ENCODE measurements at regions not wholly inside any gene's neighbourhood (a gene's known extent, or its start where the extent isn't known, plus 50 kb on each side); places are given as distances from the start of the nearest gene placed in this dataset.

GRCh38 chr4:181432335-181432734 lies 810.9 kb upstream of the TENM3 start:
- no peak for TF ChIP-seq EZH2 (IDR thresholded peaks at IDR 0.05; ENCODE audit: borderline replicate concordance, low read depth, low read length, poor library complexity, severe bottlenecking)
- TF ChIP-seq, protein P1, sequence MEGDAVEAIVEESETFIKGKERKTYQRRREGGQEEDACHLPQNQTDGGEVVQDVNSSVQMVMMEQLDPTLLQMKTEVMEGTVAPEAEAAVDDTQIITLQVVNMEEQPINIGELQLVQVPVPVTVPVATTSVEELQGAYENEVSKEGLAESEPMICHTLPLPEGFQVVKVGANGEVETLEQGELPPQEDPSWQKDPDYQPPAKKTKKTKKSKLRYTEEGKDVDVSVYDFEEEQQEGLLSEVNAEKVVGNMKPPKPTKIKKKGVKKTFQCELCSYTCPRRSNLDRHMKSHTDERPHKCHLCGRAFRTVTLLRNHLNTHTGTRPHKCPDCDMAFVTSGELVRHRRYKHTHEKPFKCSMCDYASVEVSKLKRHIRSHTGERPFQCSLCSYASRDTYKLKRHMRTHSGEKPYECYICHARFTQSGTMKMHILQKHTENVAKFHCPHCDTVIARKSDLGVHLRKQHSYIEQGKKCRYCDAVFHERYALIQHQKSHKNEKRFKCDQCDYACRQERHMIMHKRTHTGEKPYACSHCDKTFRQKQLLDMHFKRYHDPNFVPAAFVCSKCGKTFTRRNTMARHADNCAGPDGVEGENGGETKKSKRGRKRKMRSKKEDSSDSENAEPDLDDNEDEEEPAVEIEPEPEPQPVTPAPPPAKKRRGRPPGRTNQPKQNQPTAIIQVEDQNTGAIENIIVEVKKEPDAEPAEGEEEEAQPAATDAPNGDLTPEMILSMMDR (conservative IDR thresholded peaks at IDR 0.05; ENCODE audit: low read depth, low read length) = no peak

DNA sequence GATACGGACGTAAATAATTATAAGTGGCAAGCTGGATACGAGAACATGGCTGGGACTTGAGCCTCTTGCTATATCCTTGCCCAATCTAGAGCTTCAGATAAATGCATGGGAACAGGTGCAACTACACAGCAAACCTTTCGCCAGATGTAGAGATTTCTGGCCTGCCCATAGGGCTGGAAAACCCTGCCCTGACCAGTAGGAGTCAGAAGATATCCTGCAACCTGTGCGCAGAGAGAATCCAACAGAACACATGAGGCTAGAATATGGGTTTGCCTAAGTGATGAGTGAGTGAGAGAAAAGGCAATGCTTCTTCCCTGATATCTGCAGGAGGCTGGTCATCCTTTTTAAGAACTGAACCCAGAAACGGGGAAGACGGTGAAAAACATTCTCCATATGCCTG lies 805.3 kb upstream of the TENM3 start:
- peaks cover 25% of the 10 kb centered on the region for H3K27me3 ChIP-seq (replicated peaks; ENCODE audit: insufficient read depth, low read depth, low read length, poor library complexity)
- H3K4me3 ChIP-seq (ENCODE audit: low read depth, low read length, poor library complexity, severe bottlenecking) = no peak overlapping the region
- TF ChIP-seq, protein P1 (conservative IDR thresholded peaks at IDR 0.05; ENCODE audit: low read depth, low read length) = no peak
- no peak for TF ChIP-seq EZH2 (IDR thresholded peaks at IDR 0.05; ENCODE audit: borderline replicate concordance, low read depth, low read length, poor library complexity, severe bottlenecking)
- POLR2A ChIA-PET (ENCODE audit: low non-redundant PET) = no interaction called here
- CTCF ChIA-PET = no interaction called here
- no peaks in the 10 kb centered on the region for H3K36me3 ChIP-seq (ENCODE audit: insufficient read depth, low read length, poor library complexity, severe bottlenecking)
- no peak overlapping the region for H3K27ac ChIP-seq (ENCODE audit: low read depth, low read length, poor library complexity, severe bottlenecking)
- H3K9me3 ChIP-seq (ENCODE audit: low read depth, low read length, poor library complexity, severe bottlenecking) = no peaks in the 10 kb centered on the region
- no peaks in the 10 kb centered on the region for H3K4me1 ChIP-seq (ENCODE audit: insufficient read depth, low read length, poor library complexity, severe bottlenecking)
- BruUV-seq (replicated peaks) = no TSS peak
- DNase-seq (ENCODE audit: low spot score) = no peak
- intact Hi-C loops (cut with micrococcal nuclease; ENCODE audit: unreplicated experiment) = no loop called here

More at GRCh38 chr4:181432335-181432734, 810.9 kb upstream of the TENM3 start:
- Histone ChIP-seq H3K9me3 (ENCODE audit: low read depth, low read length, poor library complexity, severe bottlenecking) (no peaks in the 10 kb centered on the region), H3K27me3 (replicated peaks; ENCODE audit: insufficient read depth, low read depth, low read length, poor library complexity) (peaks cover 6% of the 10 kb centered on the region), H3K27ac (ENCODE audit: low read depth, low read length, poor library complexity, severe bottlenecking) (no peak overlapping the region), H3K4me1 (ENCODE audit: insufficient read depth, low read length, poor library complexity, severe bottlenecking) (no peaks in the 10 kb centered on the region), H3K36me3 (ENCODE audit: insufficient read depth, low read length, poor library complexity, severe bottlenecking) (no peaks in the 10 kb centered on the region), H3K4me3 (ENCODE audit: low read depth, low read length, poor library complexity, severe bottlenecking) (no peak overlapping the region)
- intact Hi-C loops (cut with micrococcal nuclease; ENCODE audit: unreplicated experiment) = no loop called here
- no peak for DNase-seq (ENCODE audit: low spot score)
- POLR2A ChIA-PET (ENCODE audit: low non-redundant PET) = no interaction called here
- no TSS peak for BruUV-seq (replicated peaks)
- CTCF ChIA-PET = no interaction called here

GRCh38 chr4:181438641-181439040 lies 804.6 kb upstream of the TENM3 start:
- intact Hi-C loops (cut with micrococcal nuclease; ENCODE audit: unreplicated experiment) = no loop called here
- no peak for DNase-seq (ENCODE audit: low spot score)
- Histone ChIP-seq H3K36me3 (ENCODE audit: insufficient read depth, low read length, poor library complexity, severe bottlenecking) (no peaks in the 10 kb centered on the region), H3K9me3 (ENCODE audit: low read depth, low read length, poor library complexity, severe bottlenecking) (no peaks in the 10 kb centered on the region), H3K4me1 (ENCODE audit: insufficient read depth, low read length, poor library complexity, severe bottlenecking) (no peaks in the 10 kb centered on the region), H3K4me3 (ENCODE audit: low read depth, low read length, poor library complexity, severe bottlenecking) (no peak overlapping the region), H3K27me3 (replicated peaks; ENCODE audit: insufficient read depth, low read depth, low read length, poor library complexity) (peaks cover 32% of the 10 kb centered on the region), H3K27ac (ENCODE audit: low read depth, low read length, poor library complexity, severe bottlenecking) (no peak overlapping the region)
- ChIA-PET POLR2A (ENCODE audit: low non-redundant PET) (no interaction called here), CTCF (interaction anchor here (0.6 kb wide), 1 partner anchor 131 kb away, joined by 7 read pairs; no protein-coding TSS in a partner anchor)
- TF ChIP-seq, protein P1 (conservative IDR thresholded peaks at IDR 0.05; ENCODE audit: low read depth, low read length) = no peak
- no peak for TF ChIP-seq EZH2 (IDR thresholded peaks at IDR 0.05; ENCODE audit: borderline replicate concordance, low read depth, low read length, poor library complexity, severe bottlenecking)
- no TSS peak for BruUV-seq (replicated peaks)
